Activated CD4-positive, alpha-beta T cell treated with anti-CD3 and anti-CD28 coated beads, Interleukin-2, amount 10 ng/mL, durations not matched to agents 24 days and 14 days (primary cell): ENCODE measurements at regions not wholly inside any gene's neighbourhood (a gene's known extent, or its start where the extent isn't known, plus 50 kb on each side); places are given as distances from the start of the nearest gene placed in this dataset.

Experiments
- DNase-seq: peaks from one replicate; pipeline ENCODE4 v3.0.0; 2022
- H3K27ac Mint-ChIP-seq: one replicate; pipeline ENCODE4 v1.8.0; 2022; ENCODE audit warnings: mild to moderate bottlenecking, mixed read lengths
- H3K27me3 Mint-ChIP-seq: one replicate; pipeline ENCODE4 v1.8.0; 2022; ENCODE audit warnings: mixed read lengths
- H3K36me3 Mint-ChIP-seq: one replicate; pipeline ENCODE4 v1.8.0; 2022; ENCODE audit warnings: low read depth, mild to moderate bottlenecking, mixed read lengths
- H3K4me1 Mint-ChIP-seq: one replicate; pipeline ENCODE4 v1.8.0; 2021; ENCODE audit warnings: mixed read lengths
- H3K4me3 Mint-ChIP-seq: one replicate; pipeline ENCODE4 v1.8.0; 2022; ENCODE audit warnings: mild to moderate bottlenecking, moderate library complexity, mixed read lengths
- H3K9me3 Mint-ChIP-seq: one replicate; pipeline ENCODE4 v1.8.0; 2021; ENCODE audit warnings: mixed read lengths
- intact Hi-C: fragments of 100-400 bp; cut with micrococcal nuclease; formaldehyde crosslinking; loops from one replicate; pipeline ENCODE4 v1.15.1; 2023

DNA sequence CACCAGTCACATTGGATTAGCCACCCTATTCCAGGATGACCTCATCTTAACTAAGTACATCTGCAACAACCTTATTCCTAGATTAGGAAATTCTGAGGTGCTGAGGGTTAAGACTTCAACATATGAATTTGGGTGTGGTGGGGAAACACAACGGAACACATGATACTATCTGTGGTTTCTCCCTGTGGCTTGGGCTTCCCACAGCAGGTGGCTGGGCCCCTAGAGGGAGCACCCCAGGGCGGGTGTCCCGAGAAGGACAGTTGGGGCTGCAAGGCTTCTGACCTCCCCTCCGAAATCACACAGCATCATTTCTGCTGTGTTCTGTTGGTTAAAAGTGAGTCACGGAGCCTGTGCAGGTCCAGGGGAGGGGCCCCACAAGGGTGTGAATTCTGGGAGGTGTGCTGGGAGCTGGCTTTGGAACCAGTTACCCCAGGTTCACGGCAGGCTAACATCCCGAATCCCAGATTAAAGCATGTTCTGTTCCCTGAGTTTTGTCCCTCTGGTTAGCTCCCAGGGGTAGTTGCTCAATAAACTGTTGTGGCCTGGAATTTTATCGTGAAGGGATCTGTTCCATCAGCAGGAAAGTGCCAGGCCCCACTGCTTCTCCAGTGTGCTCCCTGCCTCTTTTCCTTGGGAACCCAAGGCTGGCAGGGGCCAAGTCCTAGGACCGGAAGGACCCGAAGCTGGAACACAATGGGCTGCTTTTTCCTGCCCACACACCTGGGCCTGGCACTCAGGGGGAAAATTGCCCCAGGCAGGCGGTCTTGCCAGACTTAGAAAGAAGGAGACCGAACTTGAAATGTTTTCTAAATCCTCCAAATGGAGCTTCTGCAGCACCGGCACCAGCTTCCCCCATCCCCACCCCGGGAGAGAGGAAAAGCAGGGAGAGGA, 154.0 kb upstream of the WNT4 start:
- Mint-ChIP-seq H3K4me3 (no peak overlapping the region), H3K27ac (no peak overlapping the region), H3K4me1 (peaks cover 6% of the 10 kb centered on the region), H3K27me3 (peaks cover 51% of the 10 kb centered on the region), H3K36me3 (no peaks in the 10 kb centered on the region), H3K9me3 (no peaks in the 10 kb centered on the region)
- intact Hi-C loops: no loop called here
- DNase-seq: no peak

GRCh38 chr1:22297999-22298398, 153.7 kb upstream of the ZBTB40 start:
- H3K36me3 Mint-ChIP-seq: no peaks in the 10 kb centered on the region
- no peak overlapping the region for H3K4me3 Mint-ChIP-seq
- peaks cover 6% of the 10 kb centered on the region for H3K4me1 Mint-ChIP-seq
- H3K27me3 Mint-ChIP-seq: peaks cover 59% of the 10 kb centered on the region
- no peaks in the 10 kb centered on the region for H3K9me3 Mint-ChIP-seq
- H3K27ac Mint-ChIP-seq: no peak overlapping the region
- no peak for DNase-seq
- intact Hi-C loops: no loop called here

- no peaks in the 10 kb centered on the region for H3K36me3 Mint-ChIP-seq
- intact Hi-C loops: no loop called here
- no peak overlapping the region for H3K27ac Mint-ChIP-seq
- peaks cover 48% of the 10 kb centered on the region for H3K27me3 Mint-ChIP-seq
- no peaks in the 10 kb centered on the region for H3K9me3 Mint-ChIP-seq
- DNase-seq: no peak
- H3K4me3 Mint-ChIP-seq: no peak overlapping the region
- no peaks in the 10 kb centered on the region for H3K4me1 Mint-ChIP-seq
These were observed 147.8 kb upstream of the ZBTB40 start for GRCh38 chr1:22303816-22304215.

DNA sequence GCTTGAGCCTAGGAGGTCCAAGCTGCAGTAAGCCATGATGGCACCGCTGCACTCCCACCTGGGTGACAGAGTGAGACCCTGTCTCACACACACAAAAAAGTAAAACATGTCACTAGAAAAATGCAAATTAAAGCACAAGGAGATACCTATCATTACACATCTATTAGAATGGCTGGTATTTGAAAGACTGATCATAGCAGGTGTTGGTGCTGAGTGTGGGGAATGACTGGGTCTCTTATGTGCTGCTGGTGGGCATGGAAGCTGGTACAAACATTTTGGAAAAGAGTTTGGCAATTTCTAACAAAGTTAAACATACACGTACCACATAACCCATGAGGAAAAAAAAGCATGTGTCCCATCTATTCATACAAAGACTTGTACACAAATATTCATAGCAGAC, 142.1 kb upstream of the ZBTB40 start:
- Mint-ChIP-seq H3K4me3 (no peak overlapping the region), H3K36me3 (no peaks in the 10 kb centered on the region), H3K27ac (no peak overlapping the region), H3K9me3 (no peaks in the 10 kb centered on the region), H3K27me3 (peaks cover 18% of the 10 kb centered on the region), H3K4me1 (no peaks in the 10 kb centered on the region)
- no peak for DNase-seq
- intact Hi-C loops: no loop called here

GRCh38 chr1:22311461-22311860, 140.2 kb upstream of the ZBTB40 start:
- H3K27me3 Mint-ChIP-seq: peaks cover 14% of the 10 kb centered on the region
- H3K36me3 Mint-ChIP-seq: no peaks in the 10 kb centered on the region
- H3K27ac Mint-ChIP-seq: no peak overlapping the region
- intact Hi-C loops: no loop called here
- H3K4me1 Mint-ChIP-seq: no peaks in the 10 kb centered on the region
- no peak overlapping the region for H3K4me3 Mint-ChIP-seq
- H3K9me3 Mint-ChIP-seq: no peaks in the 10 kb centered on the region
- DNase-seq: no peak

GRCh38 chr1:22313321-22313720, 138.3 kb upstream of the ZBTB40 start:
- no peaks in the 10 kb centered on the region for H3K4me1 Mint-ChIP-seq
- no peak overlapping the region for H3K27ac Mint-ChIP-seq
- DNase-seq: no peak
- no peak overlapping the region for H3K4me3 Mint-ChIP-seq
- H3K27me3 Mint-ChIP-seq: peaks cover 6% of the 10 kb centered on the region
- intact Hi-C loops: no loop called here
- H3K36me3 Mint-ChIP-seq: no peaks in the 10 kb centered on the region
- H3K9me3 Mint-ChIP-seq: no peaks in the 10 kb centered on the region

GRCh38 chr1:22314706-22315105, 136.9 kb upstream of the ZBTB40 start:
- no peak overlapping the region for H3K27ac Mint-ChIP-seq
- no peaks in the 10 kb centered on the region for H3K4me1 Mint-ChIP-seq
- no peaks in the 10 kb centered on the region for H3K36me3 Mint-ChIP-seq
- intact Hi-C loops: no loop called here
- H3K9me3 Mint-ChIP-seq: no peaks in the 10 kb centered on the region
- no peak overlapping the region for H3K4me3 Mint-ChIP-seq
- H3K27me3 Mint-ChIP-seq: peaks cover 7% of the 10 kb centered on the region
- DNase-seq: no peak

GRCh38 chr1:22315315-22316078, 136.2 kb upstream of the ZBTB40 start:
- H3K4me1 Mint-ChIP-seq: no peaks in the 10 kb centered on the region

GRCh38 chr1:22317231-22317919, 134.3 kb upstream of the ZBTB40 start:
- H3K27me3 Mint-ChIP-seq: peaks cover 5% of the 10 kb centered on the region
- H3K9me3 Mint-ChIP-seq: no peaks in the 10 kb centered on the region
- H3K4me3 Mint-ChIP-seq: no peak overlapping the region
- no peaks in the 10 kb centered on the region for H3K4me1 Mint-ChIP-seq
- no peaks in the 10 kb centered on the region for H3K36me3 Mint-ChIP-seq
- peak; percentile 61 for DNase-seq
- no peak overlapping the region for H3K27ac Mint-ChIP-seq
- intact Hi-C loops: no loop called here

More at GRCh38 chr1:22315315-22316078, 136.2 kb upstream of the ZBTB40 start:
- Mint-ChIP-seq H3K27ac (no peak overlapping the region), H3K9me3 (no peaks in the 10 kb centered on the region), H3K4me3 (no peak overlapping the region), H3K27me3 (peaks cover 5% of the 10 kb centered on the region), H3K36me3 (no peaks in the 10 kb centered on the region)
- DNase-seq: no peak
- intact Hi-C loops: no loop called here

GRCh38 chr1:22317920-22318243, 133.8 kb upstream of the ZBTB40 start:
- H3K27ac Mint-ChIP-seq: no peak overlapping the region
- H3K4me1 Mint-ChIP-seq: no peaks in the 10 kb centered on the region
- no peak overlapping the region for H3K4me3 Mint-ChIP-seq
- no peaks in the 10 kb centered on the region for H3K9me3 Mint-ChIP-seq
- no peak for DNase-seq
- peaks cover 5% of the 10 kb centered on the region for H3K27me3 Mint-ChIP-seq
- no peaks in the 10 kb centered on the region for H3K36me3 Mint-ChIP-seq
- intact Hi-C loops: no loop called here

- Mint-ChIP-seq H3K4me1 (no peaks in the 10 kb centered on the region), H3K27ac (no peak overlapping the region), H3K9me3 (no peaks in the 10 kb centered on the region), H3K4me3 (no peak overlapping the region), H3K36me3 (no peaks in the 10 kb centered on the region), H3K27me3 (peaks cover 5% of the 10 kb centered on the region)
- intact Hi-C loops: no loop called here
- DNase-seq: no peak
These were observed 133.2 kb upstream of the ZBTB40 start for GRCh38 chr1:22318279-22318981.

GRCh38 chr1:22319608-22320007, 132.0 kb upstream of the ZBTB40 start:
- H3K4me1 Mint-ChIP-seq: no peaks in the 10 kb centered on the region
- H3K27me3 Mint-ChIP-seq: peaks cover 5% of the 10 kb centered on the region
- H3K9me3 Mint-ChIP-seq: no peaks in the 10 kb centered on the region
- intact Hi-C loops: no loop called here
- no peak overlapping the region for H3K27ac Mint-ChIP-seq
- no peaks in the 10 kb centered on the region for H3K36me3 Mint-ChIP-seq
- H3K4me3 Mint-ChIP-seq: no peak overlapping the region
- no peak for DNase-seq

DNA sequence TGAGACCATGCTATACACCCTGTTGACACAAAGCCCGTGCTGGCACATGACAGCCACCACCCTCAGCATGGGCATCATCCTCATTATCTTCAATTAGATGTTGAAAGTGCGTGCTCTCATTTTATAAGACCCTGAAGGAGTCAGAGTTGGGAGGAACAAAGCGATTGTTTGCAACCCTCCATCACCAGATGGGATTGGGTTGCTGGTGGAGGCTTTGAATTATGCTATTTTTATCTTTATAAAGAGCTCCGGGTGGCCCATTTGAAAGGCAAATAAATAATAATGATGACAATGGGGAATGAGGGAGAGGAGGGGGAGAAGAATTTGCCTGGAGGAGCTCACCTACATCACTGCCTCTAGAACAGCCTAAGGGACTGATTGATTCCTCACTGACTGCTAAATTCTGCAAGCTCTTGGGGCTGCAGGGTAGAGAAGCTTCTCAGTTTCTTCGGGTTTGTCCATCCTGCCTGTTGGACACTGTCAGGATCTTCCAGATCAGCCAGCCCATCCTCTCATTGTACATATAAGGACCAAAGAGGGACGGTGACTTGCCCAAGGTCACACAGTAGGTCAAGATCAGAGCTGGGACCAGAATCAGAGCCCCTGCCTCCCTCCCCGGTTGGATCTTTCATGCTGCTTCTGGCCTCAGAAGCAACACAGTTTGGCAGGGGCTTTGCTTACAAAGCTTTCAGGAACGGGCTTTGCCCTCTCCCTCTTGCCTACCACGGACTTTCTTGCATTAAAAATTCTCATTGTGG, 130.9 kb upstream of the ZBTB40 start:
- no peaks in the 10 kb centered on the region for H3K4me1 Mint-ChIP-seq
- H3K27ac Mint-ChIP-seq: no peak overlapping the region
- no peaks in the 10 kb centered on the region for H3K36me3 Mint-ChIP-seq
- intact Hi-C loops: no loop called here
- DNase-seq: no peak
- H3K27me3 Mint-ChIP-seq: peaks cover 5% of the 10 kb centered on the region
- no peak overlapping the region for H3K4me3 Mint-ChIP-seq
- no peaks in the 10 kb centered on the region for H3K9me3 Mint-ChIP-seq
